GM23338 (cell line): ENCODE measurements at regions not wholly inside any gene's neighbourhood (a gene's known extent, or its start where the extent isn't known, plus 50 kb on each side); places are given as distances from the start of the nearest gene placed in this dataset.

Experiments
- ATAC-seq: fragments of 200-7000 bp; cut with Tn5 transposase; 3 replicates; pipeline ENCODE4 v1.9.1; 2020
- DNase-seq: peaks from one replicate; pipeline ENCODE4 v3.0.0-alpha.2; 2015; ENCODE audit warnings: low spot score
- H2AFZ ChIP-seq: fragments of 200-600 bp; sonication (generic); 2 replicates; pipeline ENCODE4 v1.8.0; 2016; ENCODE audit warnings: antibody characterized with exemption, mild to moderate bottlenecking, moderate library complexity
- H3F3A ChIP-seq: fragments of 200-600 bp; sonication (generic); replicated peaks from 2 replicates; pipeline ENCODE4 v1.8.0; 2017; ENCODE audit warnings: antibody characterized with exemption, mixed run types, low read depth
- H3K27ac ChIP-seq: fragments of 200-600 bp; sonication (generic); 2 replicates; pipeline ENCODE4 v1.6.1; 2016; ENCODE audit warnings: low read depth
- H3K27me3 ChIP-seq: fragments of 200-600 bp; sonication (generic); 2 replicates; pipeline ENCODE4 v1.8.0; 2016; ENCODE audit warnings: mild to moderate bottlenecking, mixed run types, moderate library complexity; ENCODE audit not compliant: insufficient read depth
- H3K36me3 ChIP-seq: fragments of 200-600 bp; sonication (generic); 2 replicates; pipeline ENCODE4 v1.8.0; 2016; ENCODE audit warnings: mild to moderate bottlenecking; ENCODE audit not compliant: insufficient read depth
- H3K4me1 ChIP-seq: fragments of 200-600 bp; sonication (generic); 2 replicates; pipeline ENCODE4 v1.8.0; 2016; ENCODE audit warnings: mild to moderate bottlenecking, moderate library complexity; ENCODE audit not compliant: insufficient read depth
- H3K4me2 ChIP-seq: fragments of 200-600 bp; sonication (generic); 2 replicates; pipeline ENCODE4 v1.7.1; 2017; ENCODE audit warnings: mixed run types
- H3K4me3 ChIP-seq: fragments of 200-600 bp; sonication (generic); 2 replicates; pipeline ENCODE4 v1.6.1; 2016; ENCODE audit warnings: mixed run types
- H3K79me2 ChIP-seq: fragments of 200-600 bp; sonication (generic); replicated peaks from 2 replicates; pipeline ENCODE4 v1.8.0; 2017; ENCODE audit warnings: mild to moderate bottlenecking; ENCODE audit not compliant: insufficient read depth
- H3K9me2 ChIP-seq: fragments of 200-600 bp; sonication (generic); 2 replicates; pipeline ENCODE4 v1.8.0; 2017; ENCODE audit not compliant: insufficient read depth
- H4K20me1 ChIP-seq: fragments of 200-600 bp; sonication (generic); replicated peaks from 2 replicates; pipeline ENCODE4 v1.8.0; 2017; ENCODE audit warnings: mild to moderate bottlenecking; ENCODE audit not compliant: insufficient read depth
- H3K27ac Mint-ChIP-seq: 2 replicates; pipeline ENCODE4 v1.8.0; 2020; ENCODE audit warnings: inconsistent platforms, mild to moderate bottlenecking, moderate library complexity, mixed read lengths
- H3K27me3 Mint-ChIP-seq: 3 replicates; pipeline ENCODE4 v1.8.0; 2022; ENCODE audit warnings: low read depth, mild to moderate bottlenecking, moderate library complexity, mixed read lengths, inconsistent platforms; ENCODE audit not compliant: insufficient read depth, poor library complexity
- H3K36me3 Mint-ChIP-seq: 3 replicates; pipeline ENCODE4 v1.8.0; 2021; ENCODE audit warnings: low read depth, mild to moderate bottlenecking, inconsistent platforms, moderate library complexity, mixed read lengths
- H3K4me1 Mint-ChIP-seq: 3 replicates; pipeline ENCODE4 v1.8.0; 2020; ENCODE audit warnings: mild to moderate bottlenecking, inconsistent platforms, mixed read lengths
- H3K4me3 Mint-ChIP-seq: 3 replicates; pipeline ENCODE4 v1.8.0; 2021; ENCODE audit warnings: moderate library complexity, mild to moderate bottlenecking, inconsistent platforms, mixed read lengths
- H3K9me3 Mint-ChIP-seq: 3 replicates; pipeline ENCODE4 v1.8.0; 2020; ENCODE audit warnings: moderate library complexity, mild to moderate bottlenecking, inconsistent platforms, mixed read lengths
- CREB1 ChIP-seq: fragments of 250-450 bp; sonication (Bioruptor Pico); IDR thresholded peaks from 2 replicates; pipeline ENCODE4 v1.5.0; 2020; ENCODE audit warnings: low read depth, mild to moderate bottlenecking, moderate library complexity
- CTCF ChIP-seq, 2 experiments: fragments of 200-600 bp in 1 of 2; sonication (generic) in 1 of 2; conservative IDR thresholded peaks; 2 replicates each; pipeline versions ENCODE4 v1.5.1 to v1.6.1; 2016 to 2017; ENCODE audit warnings: antibody characterized with exemption in 2 of 2, low read depth in 2 of 2, mild to moderate bottlenecking in 2 of 2, moderate library complexity in 1 of 2
- EZH2 ChIP-seq: fragments of 200-600 bp; sonication (generic); IDR thresholded peaks from one replicate; pipeline ENCODE4 v1.8.0; 2017; ENCODE audit warnings: antibody characterized with exemption, mild to moderate bottlenecking, low read depth; ENCODE audit not compliant: unreplicated experiment
- JUNB ChIP-seq: IDR thresholded peaks from one replicate; pipeline ENCODE4 v1.6.1; 2016; ENCODE audit warnings: antibody characterized with exemption; ENCODE audit not compliant: unreplicated experiment
- POLR2AphosphoS5 ChIP-seq: IDR thresholded peaks from 2 replicates; pipeline ENCODE4 v1.6.1; 2016; ENCODE audit warnings: antibody characterized with exemption, low read depth
- STAT1 ChIP-seq: IDR thresholded peaks from one replicate; pipeline ENCODE4 v1.6.1; 2016; ENCODE audit warnings: antibody characterized with exemption; ENCODE audit not compliant: unreplicated experiment
- ZNF114 ChIP-seq: fragments of 250-450 bp; sonication (Bioruptor Pico); IDR thresholded peaks from 2 replicates; pipeline ENCODE4 v1.5.0; 2020; ENCODE audit warnings: mild to moderate bottlenecking, moderate library complexity
- ZNF462 ChIP-seq: fragments of 250-450 bp; sonication (Bioruptor Pico); IDR thresholded peaks from 2 replicates; pipeline ENCODE4 v1.5.0; 2020; ENCODE audit warnings: mild to moderate bottlenecking, moderate library complexity

- Mint-ChIP-seq H3K27me3 (peaks cover 2% of the 10 kb centered on the region), H3K4me3 (no peak overlapping the region), H3K36me3 (no peaks in the 10 kb centered on the region), H3K27ac (no peak overlapping the region), H3K9me3 (no peaks in the 10 kb centered on the region), H3K4me1 (no peaks in the 10 kb centered on the region)
- Histone ChIP-seq H4K20me1 (no peaks in the 10 kb centered on the region), H3K4me2 (no peak overlapping the region), H3K27ac (no peak overlapping the region), H2AFZ (no peak overlapping the region), H3K4me3 (no peak overlapping the region), H3K4me1 (no peaks in the 10 kb centered on the region), H3K9me2 (no peaks in the 10 kb centered on the region), H3K27me3 (no peaks in the 10 kb centered on the region), H3F3A (no peaks in the 10 kb centered on the region), H3K79me2 (no peaks in the 10 kb centered on the region), H3K36me3 (no peaks in the 10 kb centered on the region)
- no peak for DNase-seq
- no peak for TF ChIP-seq ZNF462 (CRISPR knock-in tag)
- TF ChIP-seq POLR2AphosphoS5: no peak
- no peak for TF ChIP-seq CREB1
- TF ChIP-seq CTCF (conservative IDR thresholded peaks at IDR 0.05; ENCODE audit: low read depth in 2 of 2): no peak
- no peak for TF ChIP-seq JUNB
- TF ChIP-seq EZH2: no peak
- no peak for TF ChIP-seq STAT1
- TF ChIP-seq ZNF114 (CRISPR knock-in tag): no peak
- no peak for ATAC-seq
Observed at GRCh38 chr15:53218666-53219580, 428.8 kb upstream of the ONECUT1 start.
